PC-9 (cell line): ENCODE measurements at regions not wholly inside any gene's neighbourhood (a gene's known extent, or its start where the extent isn't known, plus 50 kb on each side); places are given as distances from the start of the nearest gene placed in this dataset.

Experiments
- BruUV-seq: library from RNA; stranded (reverse); fragments of 400-500 nt; replicated peaks from 2 replicates; lab custom pipeline; 2021; lab: Mats Ljungman, UMichigan
- CTCF ChIA-PET: fragments of 300-600 bp; sonication (Branson Sonifier 250); formaldehyde crosslinking; loops from one replicate; lab custom pipeline; 2022; ENCODE audit warnings: antibody characterized with exemption; lab: Charles Lee
- POLR2A ChIA-PET: fragments of 300-600 bp; sonication (Branson Sonifier 250); formaldehyde crosslinking; loops from one replicate; lab custom pipeline; 2022; ENCODE audit warnings: antibody characterized with exemption; ENCODE audit not compliant: unreplicated experiment; lab: Charles Lee
- DNase-seq, 2 experiments: peaks; one replicate each; pipeline versions ENCODE4 v3.0.0 to v3.0.0-alpha.2; 2015 to 2022; ENCODE audit warnings: mixed read lengths in 1 of 2
- H2AFZ ChIP-seq: fragments of 200-600 bp; sonication (generic); 2 replicates; pipeline ENCODE4 v1.8.1; 2017; ENCODE audit warnings: antibody characterized with exemption
- H3F3A ChIP-seq: fragments of 200-600 bp; sonication (generic); 2 replicates; pipeline ENCODE4 v1.8.1; 2017; ENCODE audit warnings: antibody characterized with exemption, mild to moderate bottlenecking, low read depth; ENCODE audit not compliant: insufficient read depth
- H3K27ac ChIP-seq: fragments of 200-600 bp; sonication (generic); 2 replicates; pipeline ENCODE4 v1.6.1; 2016; ENCODE audit warnings: mixed run types
- H3K27me3 ChIP-seq: fragments of 200-600 bp; sonication (generic); 2 replicates; pipeline ENCODE4 v1.6.1; 2016; ENCODE audit warnings: low read depth, mixed run types; ENCODE audit not compliant: insufficient read depth
- H3K36me3 ChIP-seq: fragments of 200-600 bp; sonication (generic); 2 replicates; pipeline ENCODE4 v1.6.1; 2016; ENCODE audit warnings: low read depth, mixed run types
- H3K4me1 ChIP-seq: fragments of 200-600 bp; sonication (generic); replicated peaks from 2 replicates; pipeline ENCODE4 v1.6.1; 2016; ENCODE audit warnings: mixed run types; ENCODE audit not compliant: insufficient read depth
- H3K4me2 ChIP-seq: fragments of 200-600 bp; sonication (generic); 2 replicates; pipeline ENCODE4 v1.6.1; 2017; ENCODE audit warnings: mixed run types
- H3K4me3 ChIP-seq: fragments of 200-600 bp; sonication (generic); 2 replicates; pipeline ENCODE4 v1.6.1; 2016; ENCODE audit warnings: mixed run types
- H3K79me2 ChIP-seq: fragments of 200-600 bp; sonication (generic); 2 replicates; pipeline ENCODE4 v1.6.1; 2017; ENCODE audit warnings: low read depth, mixed run types
- H3K9me2 ChIP-seq: fragments of 200-600 bp; sonication (generic); 2 replicates; pipeline ENCODE4 v1.8.1; 2017; ENCODE audit warnings: mild to moderate bottlenecking; ENCODE audit not compliant: insufficient read depth
- H3K9me3 ChIP-seq: fragments of 200-600 bp; sonication (generic); 2 replicates; pipeline ENCODE4 v1.8.1; 2016; ENCODE audit warnings: low read depth; ENCODE audit not compliant: insufficient read depth
- H4K20me1 ChIP-seq: fragments of 200-600 bp; sonication (generic); 2 replicates; pipeline ENCODE4 v1.8.1; 2017; ENCODE audit not compliant: insufficient read depth
- EZH2 ChIP-seq: fragments of 200-600 bp; sonication (generic); IDR thresholded peaks from 2 replicates; pipeline ENCODE4 v1.8.0; 2017; ENCODE audit warnings: antibody characterized with exemption, low read depth
- intact Hi-C: fragments of 100-400 bp; cut with micrococcal nuclease; formaldehyde crosslinking; loops from one replicate; pipeline ENCODE4 v1.10.0; 2022; ENCODE audit not compliant: unreplicated experiment
- TF ChIP-seq, protein P1 (sequence below): fragments of 200-600 bp; sonication (generic); conservative IDR thresholded peaks from 2 replicates; pipeline ENCODE4 v1.6.1; 2017; ENCODE audit warnings: mixed run types, antibody characterized with exemption, mild to moderate bottlenecking, moderate library complexity

DNA sequence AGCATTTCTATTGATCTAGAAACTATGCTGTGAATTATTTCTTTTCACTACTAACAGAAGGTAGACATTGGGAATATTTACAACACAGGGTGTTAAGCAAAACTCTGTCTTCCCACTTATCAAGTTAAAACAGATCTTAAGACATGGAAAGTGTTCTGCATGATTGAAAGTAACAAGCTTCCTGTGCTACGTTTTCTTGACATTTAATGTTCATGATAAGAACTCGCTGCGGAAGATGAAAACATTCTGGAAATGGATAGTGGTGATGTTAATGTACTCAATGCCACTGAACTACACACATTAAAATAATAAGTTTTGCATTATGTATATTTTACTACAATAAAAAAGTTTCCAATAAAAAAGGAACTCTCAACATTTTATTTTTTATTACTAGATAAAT, 74.4 kb upstream of the SCN7A start:
- Histone ChIP-seq H3K4me3 (no peak overlapping the region), H3K36me3 (no peaks in the 10 kb centered on the region), H3K27ac (no peak overlapping the region), H3F3A (no peaks in the 10 kb centered on the region), H3K4me2 (no peak overlapping the region), H3K79me2 (no peaks in the 10 kb centered on the region), H2AFZ (no peak overlapping the region), H3K9me2 (no peaks in the 10 kb centered on the region), H4K20me1 (no peaks in the 10 kb centered on the region), H3K9me3 (no peaks in the 10 kb centered on the region), H3K4me1 (no peaks in the 10 kb centered on the region), H3K27me3 (no peaks in the 10 kb centered on the region)
- no peak for DNase-seq
- BruUV-seq, result no TSS peak
- intact Hi-C loops, result no loop called here
- TF ChIP-seq, protein P1, sequence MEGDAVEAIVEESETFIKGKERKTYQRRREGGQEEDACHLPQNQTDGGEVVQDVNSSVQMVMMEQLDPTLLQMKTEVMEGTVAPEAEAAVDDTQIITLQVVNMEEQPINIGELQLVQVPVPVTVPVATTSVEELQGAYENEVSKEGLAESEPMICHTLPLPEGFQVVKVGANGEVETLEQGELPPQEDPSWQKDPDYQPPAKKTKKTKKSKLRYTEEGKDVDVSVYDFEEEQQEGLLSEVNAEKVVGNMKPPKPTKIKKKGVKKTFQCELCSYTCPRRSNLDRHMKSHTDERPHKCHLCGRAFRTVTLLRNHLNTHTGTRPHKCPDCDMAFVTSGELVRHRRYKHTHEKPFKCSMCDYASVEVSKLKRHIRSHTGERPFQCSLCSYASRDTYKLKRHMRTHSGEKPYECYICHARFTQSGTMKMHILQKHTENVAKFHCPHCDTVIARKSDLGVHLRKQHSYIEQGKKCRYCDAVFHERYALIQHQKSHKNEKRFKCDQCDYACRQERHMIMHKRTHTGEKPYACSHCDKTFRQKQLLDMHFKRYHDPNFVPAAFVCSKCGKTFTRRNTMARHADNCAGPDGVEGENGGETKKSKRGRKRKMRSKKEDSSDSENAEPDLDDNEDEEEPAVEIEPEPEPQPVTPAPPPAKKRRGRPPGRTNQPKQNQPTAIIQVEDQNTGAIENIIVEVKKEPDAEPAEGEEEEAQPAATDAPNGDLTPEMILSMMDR, result no peak
- no peak for TF ChIP-seq EZH2
- ChIA-PET CTCF (no interaction called here), POLR2A (no interaction called here)

DNA sequence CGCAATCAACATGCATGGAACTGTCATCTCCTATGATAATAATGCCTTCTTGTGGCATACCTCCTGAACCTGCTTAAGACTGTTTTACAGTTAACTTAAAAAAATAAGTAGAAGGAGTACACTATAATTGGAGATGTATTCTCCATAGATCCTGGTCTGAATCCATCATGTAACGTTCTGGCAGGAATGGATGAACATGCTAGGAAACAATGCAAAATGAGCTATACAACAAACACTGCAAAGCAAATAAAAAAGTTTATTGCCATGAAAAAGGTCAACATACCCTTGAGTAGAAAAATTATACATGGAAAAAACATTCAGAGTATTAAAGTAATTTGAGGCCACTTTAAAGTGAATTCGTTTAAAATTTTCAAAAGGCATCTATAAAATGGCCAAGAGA, 71.5 kb upstream of the SCN7A start:
- H4K20me1 ChIP-seq, result no peaks in the 10 kb centered on the region
- no peak overlapping the region for H3K4me3 ChIP-seq
- intact Hi-C loops, result no loop called here
- no peak overlapping the region for H3K27ac ChIP-seq
- BruUV-seq, result no TSS peak
- no peaks in the 10 kb centered on the region for H3K4me1 ChIP-seq
- H3K36me3 ChIP-seq, result no peaks in the 10 kb centered on the region
- TF ChIP-seq EZH2, result no peak
- TF ChIP-seq, protein P1, result no peak
- POLR2A ChIA-PET, result no interaction called here
- CTCF ChIA-PET, result no interaction called here
- H2AFZ ChIP-seq, result no peak overlapping the region
- no peak overlapping the region for H3K4me2 ChIP-seq
- DNase-seq, result no peak
- H3K79me2 ChIP-seq, result no peaks in the 10 kb centered on the region
- H3K9me3 ChIP-seq, result no peaks in the 10 kb centered on the region
- H3K9me2 ChIP-seq, result no peaks in the 10 kb centered on the region
- H3K27me3 ChIP-seq, result no peaks in the 10 kb centered on the region
- H3F3A ChIP-seq, result no peaks in the 10 kb centered on the region

DNA sequence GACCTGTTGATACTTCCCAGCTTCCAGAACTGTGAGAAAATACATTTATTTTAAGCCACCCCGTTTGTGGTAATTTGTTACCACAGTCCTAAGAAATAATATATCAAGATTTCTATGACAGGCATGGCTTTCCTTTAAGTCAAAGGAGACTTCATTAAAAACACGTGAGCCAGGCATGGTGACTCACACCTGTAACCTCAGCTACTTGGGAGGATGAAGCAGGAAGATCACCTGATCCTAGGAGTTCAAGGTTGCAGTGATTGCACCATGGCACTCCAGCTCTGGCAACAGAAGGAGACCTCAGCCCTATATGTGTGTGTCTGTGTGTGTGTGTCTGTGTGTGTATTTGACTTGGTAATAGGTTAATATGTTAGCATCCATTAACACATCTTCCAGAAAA, 69.8 kb upstream of the SCN7A start:
- H3K9me2 ChIP-seq, result no peaks in the 10 kb centered on the region
- no peak overlapping the region for H3K4me2 ChIP-seq
- no peak for DNase-seq
- no peaks in the 10 kb centered on the region for H3K36me3 ChIP-seq
- TF ChIP-seq, protein P1, result no peak
- TF ChIP-seq EZH2, result no peak
- no peaks in the 10 kb centered on the region for H3F3A ChIP-seq
- H3K9me3 ChIP-seq, result no peaks in the 10 kb centered on the region
- no peak overlapping the region for H3K4me3 ChIP-seq
- POLR2A ChIA-PET, result no interaction called here
- no peaks in the 10 kb centered on the region for H3K79me2 ChIP-seq
- no TSS peak for BruUV-seq
- intact Hi-C loops, result no loop called here
- CTCF ChIA-PET, result no interaction called here
- H4K20me1 ChIP-seq, result no peaks in the 10 kb centered on the region
- no peak overlapping the region for H2AFZ ChIP-seq
- H3K4me1 ChIP-seq, result no peaks in the 10 kb centered on the region
- no peak overlapping the region for H3K27ac ChIP-seq
- no peaks in the 10 kb centered on the region for H3K27me3 ChIP-seq
